H1 (cell line): ENCODE measurements at regions not wholly inside any gene's neighbourhood (a gene's known extent, or its start where the extent isn't known, plus 50 kb on each side); places are given as distances from the start of the nearest gene placed in this dataset.

Experiments used
- SP1 ChIP-seq: IDR thresholded peaks from 2 replicates; pipeline ENCODE4 v1.6.1; 2011; ENCODE audit warnings: low read depth, low read length
- TAF1 ChIP-seq: IDR thresholded peaks from 2 replicates; pipeline ENCODE4 v1.6.1; 2011; ENCODE audit warnings: mild to moderate bottlenecking, low read depth, low read length

- no peak for TF ChIP-seq TAF1
- TF ChIP-seq SP1, result no peak
These were observed 249.5 kb upstream of the SHH start (continued) for GRCh38 chr7:156061689-156062255.
